ENCODE measurements at regions not wholly inside any gene's neighbourhood (a gene's known extent, or its start where the extent isn't known, plus 50 kb on each side); places are given as distances from the start of the nearest gene placed in this dataset.
"Not testable (repeated sequence)": the region's sequence is repeated elsewhere in the genome, so short reads cannot be mapped to it uniquely, and the experiment has no call there.

DNA sequence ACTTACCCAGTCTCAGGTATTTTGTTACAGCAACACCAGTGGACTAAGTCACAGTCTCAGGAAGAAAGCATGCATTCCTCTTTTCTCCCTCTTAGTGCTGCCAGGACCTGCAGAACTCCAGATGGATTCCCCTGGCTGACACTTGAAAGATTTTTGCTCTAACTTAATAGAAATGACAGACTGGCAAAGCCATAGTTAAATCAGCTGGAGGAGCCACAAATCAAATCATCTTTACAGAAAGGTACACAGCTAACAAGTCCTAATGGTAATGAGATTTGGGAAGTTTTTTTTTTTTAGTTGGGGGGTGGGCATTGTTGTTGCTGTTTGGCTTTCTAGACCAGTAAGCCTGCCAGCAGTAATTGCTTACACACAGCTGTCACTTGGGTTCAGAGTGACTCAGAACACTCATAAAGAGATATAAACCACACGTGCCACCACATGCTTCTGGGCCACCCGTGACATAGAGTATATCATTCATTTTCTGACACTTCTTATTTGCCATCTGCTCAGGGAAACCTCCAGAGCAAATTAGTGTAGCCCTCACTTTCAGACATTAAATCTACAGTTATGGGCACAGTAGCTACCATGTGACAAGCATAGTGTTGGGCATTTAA, 72.4 kb downstream of the FH start:
- Histone ChIP-seq H3K27me3 (ENCODE audit: low read depth) (no peaks in the 10 kb centered on the region), H3K9me3 (replicated peaks) (peaks cover 9% of the 10 kb centered on the region), H3K36me3 (no peaks in the 10 kb centered on the region), H3K4me3 (no peak overlapping the region), H3K4me1 (no peaks in the 10 kb centered on the region), H3K27ac (replicated peaks) (no peak overlapping the region)
- no peak for DNase-seq
- intact Hi-C loops (cut with micrococcal nuclease): no loop called here
- TF ChIP-seq, protein P1, sequence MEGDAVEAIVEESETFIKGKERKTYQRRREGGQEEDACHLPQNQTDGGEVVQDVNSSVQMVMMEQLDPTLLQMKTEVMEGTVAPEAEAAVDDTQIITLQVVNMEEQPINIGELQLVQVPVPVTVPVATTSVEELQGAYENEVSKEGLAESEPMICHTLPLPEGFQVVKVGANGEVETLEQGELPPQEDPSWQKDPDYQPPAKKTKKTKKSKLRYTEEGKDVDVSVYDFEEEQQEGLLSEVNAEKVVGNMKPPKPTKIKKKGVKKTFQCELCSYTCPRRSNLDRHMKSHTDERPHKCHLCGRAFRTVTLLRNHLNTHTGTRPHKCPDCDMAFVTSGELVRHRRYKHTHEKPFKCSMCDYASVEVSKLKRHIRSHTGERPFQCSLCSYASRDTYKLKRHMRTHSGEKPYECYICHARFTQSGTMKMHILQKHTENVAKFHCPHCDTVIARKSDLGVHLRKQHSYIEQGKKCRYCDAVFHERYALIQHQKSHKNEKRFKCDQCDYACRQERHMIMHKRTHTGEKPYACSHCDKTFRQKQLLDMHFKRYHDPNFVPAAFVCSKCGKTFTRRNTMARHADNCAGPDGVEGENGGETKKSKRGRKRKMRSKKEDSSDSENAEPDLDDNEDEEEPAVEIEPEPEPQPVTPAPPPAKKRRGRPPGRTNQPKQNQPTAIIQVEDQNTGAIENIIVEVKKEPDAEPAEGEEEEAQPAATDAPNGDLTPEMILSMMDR (IDR thresholded peaks at IDR 0.05; ENCODE audit: borderline replicate concordance): no peak

DNA sequence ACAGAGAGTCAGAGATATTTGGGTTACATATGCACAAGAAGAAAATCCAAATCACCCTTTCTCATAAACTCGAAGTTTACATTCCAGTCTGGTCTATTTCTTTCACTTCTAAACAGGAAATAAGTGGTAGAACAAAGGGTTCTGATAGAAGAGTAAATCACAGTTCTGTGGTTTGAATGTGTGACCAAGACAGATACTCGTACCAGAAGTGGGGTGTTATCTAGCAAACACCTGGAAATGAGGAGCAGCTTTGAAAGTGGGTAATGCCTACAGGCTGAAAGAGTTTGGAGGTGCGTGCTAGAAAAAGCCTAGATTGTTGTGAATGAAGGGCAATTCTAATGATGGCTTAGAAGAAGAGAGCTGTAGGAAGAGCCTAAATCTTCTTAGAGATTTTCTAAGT, 74.7 kb downstream of the FH start:
- DNase-seq: no peak
- Histone ChIP-seq H3K36me3 (no peaks in the 10 kb centered on the region), H3K27me3 (ENCODE audit: low read depth) (no peaks in the 10 kb centered on the region), H3K9me3 (replicated peaks) (peaks cover 9% of the 10 kb centered on the region), H3K4me1 (no peaks in the 10 kb centered on the region), H3K4me3 (no peak overlapping the region), H3K27ac (replicated peaks) (no peak overlapping the region)
- TF ChIP-seq, protein P1 (IDR thresholded peaks at IDR 0.05; ENCODE audit: borderline replicate concordance): no peak
- intact Hi-C loops (cut with micrococcal nuclease): no loop called here

DNA sequence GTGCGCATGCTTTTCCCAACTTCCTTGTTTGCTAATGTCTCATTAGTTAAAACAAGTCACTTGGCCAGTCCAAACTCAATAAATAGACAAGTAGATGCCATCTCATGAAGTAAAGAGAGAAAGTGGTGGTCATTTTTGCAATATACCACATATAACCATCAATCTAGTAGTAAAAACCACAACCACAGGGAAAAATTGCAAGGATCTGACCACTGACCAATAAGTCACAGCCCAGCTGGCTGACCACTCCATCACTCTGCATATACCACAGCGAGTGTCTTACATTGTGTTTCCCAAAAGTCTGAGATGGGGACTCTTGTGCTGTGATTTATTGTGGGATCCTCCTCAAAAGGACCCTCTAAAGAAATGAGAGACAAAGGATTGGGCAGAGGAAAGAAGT, 76.0 kb downstream of the FH start:
- Histone ChIP-seq H3K36me3 (no peaks in the 10 kb centered on the region), H3K4me1 (no peaks in the 10 kb centered on the region), H3K4me3 (no peak overlapping the region), H3K27ac (replicated peaks) (no peak overlapping the region), H3K27me3 (ENCODE audit: low read depth) (no peaks in the 10 kb centered on the region), H3K9me3 (replicated peaks) (peaks cover 9% of the 10 kb centered on the region)
- TF ChIP-seq, protein P1 (IDR thresholded peaks at IDR 0.05; ENCODE audit: borderline replicate concordance): no peak
- DNase-seq: no peak
- intact Hi-C loops (cut with micrococcal nuclease): no loop called here

DNA sequence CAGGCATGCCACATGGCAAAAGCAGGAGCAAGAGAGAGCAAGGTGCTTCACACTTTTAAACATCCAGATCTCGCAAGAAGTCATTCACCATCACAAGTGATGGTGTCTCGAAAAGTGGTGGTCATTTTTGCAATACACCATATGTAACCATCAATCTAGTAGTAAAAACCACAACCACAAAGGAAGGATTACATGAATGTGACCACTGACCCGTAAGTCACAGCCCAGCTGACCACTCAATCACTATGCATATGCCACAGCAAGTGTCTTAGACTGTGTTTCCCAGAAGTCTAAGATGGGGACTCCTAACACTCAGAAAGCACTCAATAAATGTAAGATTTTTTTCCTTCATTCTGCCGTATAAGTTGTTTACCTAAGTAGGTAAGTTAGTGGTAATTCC, 76.9 kb downstream of the FH start:
- no peak for DNase-seq
- no peaks in the 10 kb centered on the region for H3K27me3 ChIP-seq (ENCODE audit: low read depth)
- intact Hi-C loops (cut with micrococcal nuclease): no loop called here

DNA sequence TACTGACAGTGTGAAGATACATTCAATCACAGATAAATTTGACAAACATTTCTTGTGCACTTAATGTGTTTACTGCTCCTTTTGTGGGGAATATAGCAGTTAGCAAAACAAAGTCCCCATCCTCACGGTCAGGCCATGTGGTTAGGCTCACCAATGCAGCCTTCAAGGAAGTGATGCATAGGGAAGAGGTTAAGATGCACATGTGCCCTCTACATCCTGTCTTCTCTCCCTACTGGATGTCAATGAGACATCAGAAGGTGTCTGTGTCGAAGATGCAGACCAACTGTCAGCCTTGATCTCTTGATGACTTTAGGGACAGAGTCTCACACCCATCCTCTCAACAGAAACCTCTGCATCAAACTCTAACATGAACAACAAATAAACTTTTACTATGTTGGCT, 78.7 kb downstream of the FH start:
- no peak overlapping the region for H3K27ac ChIP-seq (replicated peaks)
- H3K4me3 ChIP-seq: no peak overlapping the region
- no peaks in the 10 kb centered on the region for H3K27me3 ChIP-seq (ENCODE audit: low read depth)
- intact Hi-C loops (cut with micrococcal nuclease): no loop called here
- no peaks in the 10 kb centered on the region for H3K4me1 ChIP-seq
- H3K36me3 ChIP-seq: no peaks in the 10 kb centered on the region
- peaks cover 9% of the 10 kb centered on the region for H3K9me3 ChIP-seq (replicated peaks)
- no peak for DNase-seq
- TF ChIP-seq, protein P1 (IDR thresholded peaks at IDR 0.05; ENCODE audit: borderline replicate concordance): no peak

More for the DNA sequence above, 76.9 kb downstream of the FH start:
- no peaks in the 10 kb centered on the region for H3K36me3 ChIP-seq
- no peaks in the 10 kb centered on the region for H3K4me1 ChIP-seq
- no peak overlapping the region for H3K4me3 ChIP-seq
- TF ChIP-seq, protein P1 (IDR thresholded peaks at IDR 0.05; ENCODE audit: borderline replicate concordance): no peak
- peaks cover 9% of the 10 kb centered on the region for H3K9me3 ChIP-seq (replicated peaks)
- H3K27ac ChIP-seq (replicated peaks): no peak overlapping the region

DNA sequence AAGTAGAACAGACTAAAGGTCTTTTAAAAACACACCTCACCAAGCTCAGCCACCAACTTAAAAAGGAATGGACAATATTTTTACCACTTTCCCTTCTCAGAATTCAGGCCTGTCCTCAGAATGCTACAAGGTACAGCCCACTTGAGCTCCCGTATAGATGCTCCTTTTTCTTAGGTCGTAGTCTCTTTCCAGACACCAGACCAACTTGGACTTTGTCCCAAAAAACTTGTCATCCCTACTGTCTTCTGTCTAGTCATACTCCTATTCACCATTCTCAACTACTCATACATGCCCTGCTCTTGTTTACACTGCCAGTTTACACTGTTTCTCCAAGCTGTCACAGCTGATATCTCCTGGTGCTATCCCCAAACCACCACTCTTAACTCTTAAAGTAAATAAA, 80.9 kb downstream of the FH start:
- H3K27me3 ChIP-seq (ENCODE audit: low read depth); intact Hi-C loops (cut with micrococcal nuclease); H3K36me3 ChIP-seq; H3K4me3 ChIP-seq; H3K27ac ChIP-seq (replicated peaks); H3K9me3 ChIP-seq (replicated peaks); DNase-seq; H3K4me1 ChIP-seq: not testable (repeated sequence)
